ENCODE measurements at regions not wholly inside any gene's neighbourhood (a gene's known extent, or its start where the extent isn't known, plus 50 kb on each side); places are given as distances from the start of the nearest gene placed in this dataset.
"Not testable (repeated sequence)": the region's sequence is repeated elsewhere in the genome, so short reads cannot be mapped to it uniquely, and the experiment has no call there.

GRCh38 chr10:28449926-28450325 is 83.0 kb upstream of the WAC start:
- H3K27ac ChIP-seq = no peak overlapping the region
- no peak overlapping the region for H3K4me3 ChIP-seq
- H3K36me3 ChIP-seq = no peaks in the 10 kb centered on the region
- no peak for TF ChIP-seq POLR2A (IDR thresholded peaks at IDR 0.05)
- TF ChIP-seq, protein P1, sequence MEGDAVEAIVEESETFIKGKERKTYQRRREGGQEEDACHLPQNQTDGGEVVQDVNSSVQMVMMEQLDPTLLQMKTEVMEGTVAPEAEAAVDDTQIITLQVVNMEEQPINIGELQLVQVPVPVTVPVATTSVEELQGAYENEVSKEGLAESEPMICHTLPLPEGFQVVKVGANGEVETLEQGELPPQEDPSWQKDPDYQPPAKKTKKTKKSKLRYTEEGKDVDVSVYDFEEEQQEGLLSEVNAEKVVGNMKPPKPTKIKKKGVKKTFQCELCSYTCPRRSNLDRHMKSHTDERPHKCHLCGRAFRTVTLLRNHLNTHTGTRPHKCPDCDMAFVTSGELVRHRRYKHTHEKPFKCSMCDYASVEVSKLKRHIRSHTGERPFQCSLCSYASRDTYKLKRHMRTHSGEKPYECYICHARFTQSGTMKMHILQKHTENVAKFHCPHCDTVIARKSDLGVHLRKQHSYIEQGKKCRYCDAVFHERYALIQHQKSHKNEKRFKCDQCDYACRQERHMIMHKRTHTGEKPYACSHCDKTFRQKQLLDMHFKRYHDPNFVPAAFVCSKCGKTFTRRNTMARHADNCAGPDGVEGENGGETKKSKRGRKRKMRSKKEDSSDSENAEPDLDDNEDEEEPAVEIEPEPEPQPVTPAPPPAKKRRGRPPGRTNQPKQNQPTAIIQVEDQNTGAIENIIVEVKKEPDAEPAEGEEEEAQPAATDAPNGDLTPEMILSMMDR (IDR thresholded peaks at IDR 0.05) = no peak
- H3K9me3 ChIP-seq = no peaks in the 10 kb centered on the region
- no peaks in the 10 kb centered on the region for H3K4me1 ChIP-seq
- DNase-seq = no peak
- H3K27me3 ChIP-seq = no peaks in the 10 kb centered on the region
- intact Hi-C loops (cut with DNase I; ENCODE audit: low total_unique reads) = no loop called here

DNA sequence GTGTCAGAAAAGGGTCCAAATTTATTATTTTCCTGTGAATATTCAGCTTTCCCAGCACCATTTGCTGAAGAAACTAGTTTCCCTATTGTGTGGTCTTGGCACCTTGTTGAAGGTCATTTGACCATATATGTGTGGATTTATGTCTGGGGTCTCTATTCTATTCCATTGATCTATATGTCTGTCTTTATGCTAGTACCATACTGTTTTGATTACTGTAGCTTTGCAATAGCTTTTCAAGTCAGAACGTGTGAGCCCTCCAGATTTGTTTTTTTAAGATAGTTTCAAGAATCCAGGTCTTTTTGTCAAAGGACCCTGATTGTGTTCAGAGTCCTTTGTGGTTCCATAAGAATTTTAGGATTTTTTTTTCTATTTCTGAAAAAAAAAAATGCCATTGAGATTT is 79.0 kb upstream of the WAC start:
- no peak for TF ChIP-seq POLR2A (IDR thresholded peaks at IDR 0.05)
- TF ChIP-seq, protein P1 (IDR thresholded peaks at IDR 0.05) = no peak
- Histone ChIP-seq H3K4me3 (no peak overlapping the region), H3K36me3 (no peaks in the 10 kb centered on the region), H3K9me3 (no peaks in the 10 kb centered on the region), H3K4me1 (no peaks in the 10 kb centered on the region), H3K27ac (no peak overlapping the region), H3K27me3 (no peaks in the 10 kb centered on the region)
- intact Hi-C loops (cut with DNase I; ENCODE audit: low total_unique reads) = no loop called here
- no peak for DNase-seq

DNA sequence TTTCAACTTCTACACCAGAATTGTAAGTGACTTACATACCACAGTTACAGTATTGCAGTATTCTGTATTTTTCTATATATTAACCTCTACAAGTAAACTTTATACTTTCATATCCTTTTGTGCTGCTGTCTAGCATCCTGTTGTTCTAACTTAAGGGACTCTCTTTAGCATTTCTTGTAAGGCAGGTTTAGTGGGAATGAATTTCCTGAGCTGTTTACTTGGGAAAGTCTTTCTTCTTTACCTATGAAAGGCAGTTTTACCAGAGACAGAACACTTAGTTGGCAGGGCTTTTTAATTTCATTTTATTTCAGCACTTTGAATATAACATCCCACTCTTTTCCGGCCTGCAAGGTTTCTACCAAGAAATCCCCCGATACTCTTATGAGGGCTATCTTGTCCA is 75.8 kb upstream of the WAC start:
- Histone ChIP-seq H3K9me3 (no peaks in the 10 kb centered on the region), H3K36me3 (no peaks in the 10 kb centered on the region), H3K27ac (no peak overlapping the region), H3K4me1 (no peaks in the 10 kb centered on the region), H3K4me3 (no peak overlapping the region), H3K27me3 (no peaks in the 10 kb centered on the region)
- DNase-seq = no peak
- TF ChIP-seq POLR2A (IDR thresholded peaks at IDR 0.05) = no peak
- TF ChIP-seq, protein P1 (IDR thresholded peaks at IDR 0.05) = no peak
- intact Hi-C loops (cut with DNase I; ENCODE audit: low total_unique reads) = no loop called here

DNA sequence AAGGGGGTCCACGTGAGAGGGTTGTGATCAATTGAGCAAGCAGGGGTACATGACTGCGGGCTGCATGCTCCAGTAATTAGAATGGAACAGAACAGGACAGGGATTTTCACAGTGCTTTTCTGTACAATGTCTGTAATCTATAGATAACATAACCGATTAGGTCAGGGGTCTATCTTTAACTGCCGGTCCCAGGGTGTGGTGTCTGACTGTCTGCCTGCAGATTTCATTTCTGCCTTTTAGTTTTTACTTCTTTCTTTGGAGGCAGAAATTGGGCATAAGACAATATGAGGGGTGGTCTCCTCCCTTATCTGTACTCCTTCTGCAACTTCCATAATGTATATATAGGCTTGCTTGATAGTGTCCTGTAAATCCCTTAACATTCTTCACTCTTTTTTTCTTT is 75.0 kb upstream of the WAC start:
- H3K36me3 ChIP-seq; H3K4me3 ChIP-seq; H3K27me3 ChIP-seq; DNase-seq; intact Hi-C loops (cut with DNase I; ENCODE audit: low total_unique reads); H3K9me3 ChIP-seq; H3K27ac ChIP-seq; H3K4me1 ChIP-seq: not testable (repeated sequence)

DNA sequence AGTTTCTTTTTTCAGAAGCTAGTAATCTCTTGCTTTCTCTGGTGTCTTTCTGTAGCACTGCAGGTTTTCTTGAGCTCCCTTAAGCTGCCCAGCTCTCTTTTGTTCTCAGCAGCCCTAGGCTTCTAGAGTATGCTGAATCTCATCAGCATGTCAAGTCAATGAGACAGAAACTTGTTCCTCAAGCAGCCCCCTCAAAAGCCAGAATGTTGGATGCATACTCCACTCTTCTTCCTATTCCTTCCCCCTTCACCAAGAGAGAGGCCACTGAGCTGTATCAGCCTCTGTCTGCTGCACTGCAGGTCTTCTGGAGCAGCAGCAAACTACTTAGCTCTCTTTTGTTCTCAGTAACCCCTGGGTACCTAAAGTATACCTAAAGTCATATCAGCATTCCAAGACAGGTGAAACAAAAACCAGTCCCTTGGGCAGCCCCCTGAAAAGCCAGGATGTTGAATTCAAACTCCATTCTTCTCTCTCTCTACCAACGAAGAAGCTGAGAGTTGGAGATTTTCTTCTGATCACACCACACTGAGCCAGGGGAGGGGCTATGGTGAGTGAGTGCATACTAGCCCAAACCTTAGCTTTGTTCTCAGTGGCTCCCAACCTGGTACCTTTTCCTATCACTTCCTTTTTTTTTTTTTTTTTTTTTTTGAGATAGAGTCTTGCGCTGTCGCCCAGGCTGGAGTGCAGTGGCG is 73.3 kb upstream of the WAC start:
- no peak overlapping the region for H3K27ac ChIP-seq
- TF ChIP-seq POLR2A (IDR thresholded peaks at IDR 0.05) = no peak
- intact Hi-C loops (cut with DNase I; ENCODE audit: low total_unique reads) = no loop called here
- no peak for DNase-seq
- no peaks in the 10 kb centered on the region for H3K27me3 ChIP-seq
- no peaks in the 10 kb centered on the region for H3K4me1 ChIP-seq
- no peaks in the 10 kb centered on the region for H3K36me3 ChIP-seq
- no peaks in the 10 kb centered on the region for H3K9me3 ChIP-seq
- no peak overlapping the region for H3K4me3 ChIP-seq

DNA sequence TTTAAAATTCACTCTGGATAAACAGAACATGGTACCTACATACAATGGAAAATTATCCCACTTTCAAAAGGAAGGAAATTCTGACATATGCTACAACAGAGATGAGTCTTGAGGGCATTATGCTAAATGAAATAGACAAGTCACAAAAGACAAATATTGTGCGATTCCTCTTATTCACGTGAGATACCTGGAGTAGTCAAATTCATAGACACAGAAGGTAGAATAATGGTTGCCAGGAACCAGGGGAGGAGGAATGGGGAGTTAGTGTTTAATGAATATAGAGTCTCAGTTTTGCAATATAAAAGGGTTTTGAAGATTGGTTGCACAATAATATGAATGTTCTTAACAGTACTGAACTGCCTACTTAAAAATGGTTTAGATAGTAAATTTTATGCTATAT is 69.8 kb upstream of the WAC start:
- no peaks in the 10 kb centered on the region for H3K9me3 ChIP-seq
- no peak for TF ChIP-seq POLR2A (IDR thresholded peaks at IDR 0.05)
- TF ChIP-seq, protein P1 (IDR thresholded peaks at IDR 0.05) = no peak
- intact Hi-C loops (cut with DNase I; ENCODE audit: low total_unique reads) = no loop called here
- no peaks in the 10 kb centered on the region for H3K4me1 ChIP-seq
- no peaks in the 10 kb centered on the region for H3K36me3 ChIP-seq
- no peak for DNase-seq
- no peaks in the 10 kb centered on the region for H3K27me3 ChIP-seq
- no peak overlapping the region for H3K27ac ChIP-seq
- no peak overlapping the region for H3K4me3 ChIP-seq

Data from uterus (tissue), 3 donors.